A673 (cell line): ENCODE measurements at regions not wholly inside any gene's neighbourhood (a gene's known extent, or its start where the extent isn't known, plus 50 kb on each side); places are given as distances from the start of the nearest gene placed in this dataset.

Source experiments
- BruUV-seq: library from RNA; stranded (reverse); fragments of 400-500 nt; replicated peaks from 2 replicates; lab custom pipeline; 2021; lab: Mats Ljungman, UMichigan
- CTCF ChIA-PET: fragments of 300-600 bp; sonication (Branson Sonifier 250); formaldehyde crosslinking; loops from one replicate; lab custom pipeline; 2022; ENCODE audit warnings: antibody characterized with exemption; lab: Charles Lee
- POLR2A ChIA-PET: fragments of 300-600 bp; sonication (Branson Sonifier 250); formaldehyde crosslinking; loops from one replicate; lab custom pipeline; 2022; ENCODE audit warnings: antibody characterized with exemption; ENCODE audit not compliant: low non-redundant PET; lab: Charles Lee
- DNase-seq: peaks from one replicate; pipeline ENCODE4 v3.0.0-alpha.2; 2015; ENCODE audit warnings: low spot score
- H3K27ac ChIP-seq: fragments of 200-600 bp; sonication (generic); 2 replicates; pipeline ENCODE4 v1.5.1; 2016; ENCODE audit warnings: mixed run types, low read depth, mild to moderate bottlenecking, mixed read lengths, antibody characterized with exemption, low read length; ENCODE audit not compliant: poor library complexity, severe bottlenecking
- H3K27me3 ChIP-seq: fragments of 200-600 bp; sonication (generic); replicated peaks from 2 replicates; pipeline ENCODE4 v1.6.1; 2017; ENCODE audit warnings: mixed run types, low read depth, mild to moderate bottlenecking, mixed read lengths, antibody characterized with exemption, low read length; ENCODE audit not compliant: insufficient read depth, poor library complexity
- H3K36me3 ChIP-seq: fragments of 200-600 bp; sonication (generic); 2 replicates; pipeline ENCODE4 v1.6.1; 2016; ENCODE audit warnings: mixed run types, mild to moderate bottlenecking, mixed read lengths, antibody characterized with exemption, low read length; ENCODE audit not compliant: insufficient read depth, poor library complexity, severe bottlenecking
- H3K4me1 ChIP-seq: fragments of 200-600 bp; sonication (generic); 2 replicates; pipeline ENCODE4 v1.6.1; 2017; ENCODE audit warnings: mixed run types, mild to moderate bottlenecking, mixed read lengths, antibody characterized with exemption, low read length; ENCODE audit not compliant: insufficient read depth, poor library complexity, severe bottlenecking
- H3K4me3 ChIP-seq: fragments of 200-600 bp; sonication (generic); 2 replicates; pipeline ENCODE4 v1.5.1; 2016; ENCODE audit warnings: low read depth, mixed run types, mild to moderate bottlenecking, mixed read lengths, low read length; ENCODE audit not compliant: poor library complexity, severe bottlenecking
- H3K9me3 ChIP-seq: fragments of 200-600 bp; sonication (generic); 2 replicates; pipeline ENCODE4 v1.6.1; 2016; ENCODE audit warnings: mixed run types, low read depth, mild to moderate bottlenecking, mixed read lengths, antibody characterized with exemption, low read length; ENCODE audit not compliant: poor library complexity, severe bottlenecking
- EZH2 ChIP-seq: fragments of 200-600 bp; sonication (generic); IDR thresholded peaks from 2 replicates; pipeline ENCODE4 v1.6.1; 2017; ENCODE audit warnings: borderline replicate concordance, low read depth, mild to moderate bottlenecking, mixed read lengths, antibody characterized with exemption, low read length; ENCODE audit not compliant: poor library complexity, severe bottlenecking
- intact Hi-C: fragments of 100-400 bp; cut with micrococcal nuclease; formaldehyde crosslinking; loops from one replicate; pipeline ENCODE4 v1.10.0; 2022; ENCODE audit not compliant: unreplicated experiment
- TF ChIP-seq, protein P1 (sequence below): fragments of 300-800, 200-600 bp; sonication (generic); conservative IDR thresholded peaks from 2 replicates; pipeline ENCODE4 v1.5.1; 2017; ENCODE audit warnings: low read depth, mild to moderate bottlenecking, antibody characterized with exemption, low read length, moderate library complexity, mixed read lengths

GRCh38 chr16:5416013-5416412, 318.4 kb upstream of the EEF2KMT start:
- ChIA-PET POLR2A (no interaction called here), CTCF (no interaction called here)
- no peak for DNase-seq
- TF ChIP-seq, protein P1, sequence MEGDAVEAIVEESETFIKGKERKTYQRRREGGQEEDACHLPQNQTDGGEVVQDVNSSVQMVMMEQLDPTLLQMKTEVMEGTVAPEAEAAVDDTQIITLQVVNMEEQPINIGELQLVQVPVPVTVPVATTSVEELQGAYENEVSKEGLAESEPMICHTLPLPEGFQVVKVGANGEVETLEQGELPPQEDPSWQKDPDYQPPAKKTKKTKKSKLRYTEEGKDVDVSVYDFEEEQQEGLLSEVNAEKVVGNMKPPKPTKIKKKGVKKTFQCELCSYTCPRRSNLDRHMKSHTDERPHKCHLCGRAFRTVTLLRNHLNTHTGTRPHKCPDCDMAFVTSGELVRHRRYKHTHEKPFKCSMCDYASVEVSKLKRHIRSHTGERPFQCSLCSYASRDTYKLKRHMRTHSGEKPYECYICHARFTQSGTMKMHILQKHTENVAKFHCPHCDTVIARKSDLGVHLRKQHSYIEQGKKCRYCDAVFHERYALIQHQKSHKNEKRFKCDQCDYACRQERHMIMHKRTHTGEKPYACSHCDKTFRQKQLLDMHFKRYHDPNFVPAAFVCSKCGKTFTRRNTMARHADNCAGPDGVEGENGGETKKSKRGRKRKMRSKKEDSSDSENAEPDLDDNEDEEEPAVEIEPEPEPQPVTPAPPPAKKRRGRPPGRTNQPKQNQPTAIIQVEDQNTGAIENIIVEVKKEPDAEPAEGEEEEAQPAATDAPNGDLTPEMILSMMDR, result no peak
- no peak for TF ChIP-seq EZH2
- Histone ChIP-seq H3K36me3 (no peaks in the 10 kb centered on the region), H3K27me3 (peaks cover 19% of the 10 kb centered on the region), H3K4me3 (no peak overlapping the region), H3K4me1 (no peaks in the 10 kb centered on the region), H3K27ac (no peak overlapping the region), H3K9me3 (no peaks in the 10 kb centered on the region)
- intact Hi-C loops, result no loop called here
- no TSS peak for BruUV-seq

DNA sequence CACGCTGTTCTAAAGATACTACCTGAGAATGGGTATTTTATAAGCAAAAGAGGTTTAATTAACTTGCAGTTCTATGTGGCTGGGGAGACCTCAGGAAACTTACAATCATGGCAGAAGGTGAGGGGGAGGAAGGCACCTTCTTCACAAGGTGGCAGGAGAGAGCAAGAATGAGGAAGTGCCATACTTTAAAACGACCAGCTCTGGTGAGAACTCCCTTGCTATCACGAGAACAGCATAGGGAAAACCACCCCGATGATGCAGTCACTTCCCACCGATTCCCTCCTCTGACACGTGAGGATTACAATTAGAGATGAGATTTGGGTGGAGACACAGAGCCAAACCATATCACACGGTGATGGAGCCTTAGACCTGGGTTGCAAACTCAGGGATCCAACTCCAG, 317.5 kb upstream of the EEF2KMT start:
- Histone ChIP-seq H3K27ac (no peak overlapping the region), H3K9me3 (no peaks in the 10 kb centered on the region), H3K36me3 (no peaks in the 10 kb centered on the region), H3K4me1 (no peaks in the 10 kb centered on the region), H3K4me3 (no peak overlapping the region), H3K27me3 (peaks cover 22% of the 10 kb centered on the region)
- TF ChIP-seq, protein P1, result no peak
- TF ChIP-seq EZH2, result no peak
- CTCF ChIA-PET, result no interaction called here
- POLR2A ChIA-PET, result no interaction called here
- BruUV-seq, result no TSS peak
- no peak for DNase-seq
- intact Hi-C loops, result no loop called here

DNA sequence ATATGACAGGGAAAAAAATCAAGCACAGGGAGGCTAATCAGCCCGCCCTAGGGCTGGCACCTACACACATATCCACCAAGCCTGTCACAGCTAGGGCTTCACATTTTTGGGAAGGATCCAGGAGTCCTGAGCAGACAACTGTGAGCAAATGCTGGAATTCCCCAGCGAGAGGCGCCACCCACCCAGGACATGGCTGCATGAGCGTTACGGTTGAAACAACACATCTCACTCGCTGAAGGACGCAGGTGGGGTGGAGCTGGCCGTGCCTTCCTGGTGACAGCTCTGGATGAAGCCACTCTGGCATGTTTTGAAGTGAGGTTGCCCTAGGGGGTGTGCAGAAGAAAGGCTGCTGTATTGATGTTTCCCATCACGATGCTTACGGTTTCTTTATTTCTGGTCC, 315.1 kb upstream of the EEF2KMT start:
- no TSS peak for BruUV-seq
- no peak overlapping the region for H3K4me3 ChIP-seq
- no peaks in the 10 kb centered on the region for H3K36me3 ChIP-seq
- H3K27ac ChIP-seq, result no peak overlapping the region
- peak; percentile 9 for DNase-seq
- no peaks in the 10 kb centered on the region for H3K4me1 ChIP-seq
- H3K27me3 ChIP-seq, result peaks cover 18% of the 10 kb centered on the region
- H3K9me3 ChIP-seq, result no peaks in the 10 kb centered on the region
- ChIA-PET POLR2A (no interaction called here), CTCF (no interaction called here)
- intact Hi-C loops, result no loop called here
- TF ChIP-seq, protein P1, result 0 out of 2 replicates have a peak, but pooled peaks have one; percentile 22
- TF ChIP-seq EZH2, result no peak
